DOHH2 (cell line): ENCODE measurements at regions not wholly inside any gene's neighbourhood (a gene's known extent, or its start where the extent isn't known, plus 50 kb on each side); places are given as distances from the start of the nearest gene placed in this dataset.

Source experiments
- H3F3A ChIP-seq: fragments of 200-600 bp; sonication (generic), shearing (Covaris generic); 2 replicates; pipeline ENCODE4 v1.6.0; 2016; ENCODE audit warnings: antibody characterized with exemption, mild to moderate bottlenecking; ENCODE audit not compliant: control insufficient read depth, insufficient read depth
- H3K27ac ChIP-seq: fragments of 200-600 bp; sonication (generic); 2 replicates; pipeline ENCODE4 v1.5.1; 2014; ENCODE audit warnings: low read depth, mild to moderate bottlenecking, low read length, moderate library complexity
- H3K27me3 ChIP-seq: fragments of 200-600 bp; sonication (generic); 2 replicates; pipeline ENCODE4 v1.6.1; 2014; ENCODE audit warnings: mild to moderate bottlenecking, low read length, mixed read lengths; ENCODE audit not compliant: control insufficient read depth
- H3K36me3 ChIP-seq: fragments of 200-600 bp; sonication (generic); 2 replicates; pipeline ENCODE4 v1.6.1; 2014; ENCODE audit warnings: mild to moderate bottlenecking, low read length, moderate library complexity, mixed read lengths; ENCODE audit not compliant: control insufficient read depth
- H3K4me1 ChIP-seq: fragments of 200-600 bp; sonication (generic); 2 replicates; pipeline ENCODE4 v1.6.1; 2014; ENCODE audit warnings: mild to moderate bottlenecking, low read length, mixed read lengths; ENCODE audit not compliant: control insufficient read depth
- H3K4me2 ChIP-seq: fragments of 200-600 bp; sonication (generic); 2 replicates; pipeline ENCODE4 v1.6.0; 2014; ENCODE audit warnings: mild to moderate bottlenecking, low read length, moderate library complexity
- H3K4me3 ChIP-seq: fragments of 200-600 bp; sonication (generic); 2 replicates; pipeline ENCODE4 v1.5.1; 2014; ENCODE audit warnings: mild to moderate bottlenecking, low read length, mixed read lengths
- H3K79me2 ChIP-seq: fragments of 200-600 bp; sonication (generic); 2 replicates; pipeline ENCODE4 v1.6.1; 2014; ENCODE audit warnings: mild to moderate bottlenecking, low read length, mixed read lengths; ENCODE audit not compliant: control insufficient read depth
- H3K9me2 ChIP-seq: fragments of 200-600 bp; sonication (generic); replicated peaks from 2 replicates; pipeline ENCODE4 v1.6.1; 2014; ENCODE audit warnings: mild to moderate bottlenecking, low read length, mixed read lengths; ENCODE audit not compliant: control insufficient read depth
- H3K9me3 ChIP-seq: fragments of 200-600 bp; sonication (generic); 2 replicates; pipeline ENCODE4 v1.6.1; 2014; ENCODE audit warnings: antibody characterized with exemption, low read length, mixed read lengths; ENCODE audit not compliant: control insufficient read depth, insufficient read depth
- H4K20me1 ChIP-seq: fragments of 200-600 bp; sonication (generic); 2 replicates; pipeline ENCODE4 v1.6.0; 2014; ENCODE audit warnings: low read depth, mild to moderate bottlenecking, antibody characterized with exemption, low read length, moderate library complexity; ENCODE audit not compliant: control insufficient read depth, insufficient read depth
- EZH2phosphoT487 ChIP-seq: fragments of 200-600 bp; sonication (generic); IDR thresholded peaks from 2 replicates; pipeline ENCODE4 v1.6.1; 2017; ENCODE audit warnings: borderline replicate concordance, mild to moderate bottlenecking, antibody characterized with exemption, low read length, moderate library complexity, mixed read lengths
- TF ChIP-seq, protein P1 (sequence below): fragments of 200-600 bp; sonication (generic); IDR thresholded peaks from one replicate; pipeline ENCODE4 v1.5.1; 2014; ENCODE audit warnings: antibody characterized with exemption, mild to moderate bottlenecking, low read depth, low read length; ENCODE audit not compliant: poor library complexity, severe bottlenecking

- H3F3A ChIP-seq = no peaks in the 10 kb centered on the region
- H3K36me3 ChIP-seq = no peaks in the 10 kb centered on the region
- no peak overlapping the region for H3K4me3 ChIP-seq
- H4K20me1 ChIP-seq = no peaks in the 10 kb centered on the region
- H3K9me2 ChIP-seq = no peaks in the 10 kb centered on the region
- H3K4me1 ChIP-seq = peaks cover 19% of the 10 kb centered on the region
- no peaks in the 10 kb centered on the region for H3K79me2 ChIP-seq
- H3K27me3 ChIP-seq = no peaks in the 10 kb centered on the region
- H3K4me2 ChIP-seq = no peak overlapping the region
- no peak overlapping the region for H3K27ac ChIP-seq
- no peaks in the 10 kb centered on the region for H3K9me3 ChIP-seq
- no peak for TF ChIP-seq EZH2phosphoT487
- TF ChIP-seq, protein P1, sequence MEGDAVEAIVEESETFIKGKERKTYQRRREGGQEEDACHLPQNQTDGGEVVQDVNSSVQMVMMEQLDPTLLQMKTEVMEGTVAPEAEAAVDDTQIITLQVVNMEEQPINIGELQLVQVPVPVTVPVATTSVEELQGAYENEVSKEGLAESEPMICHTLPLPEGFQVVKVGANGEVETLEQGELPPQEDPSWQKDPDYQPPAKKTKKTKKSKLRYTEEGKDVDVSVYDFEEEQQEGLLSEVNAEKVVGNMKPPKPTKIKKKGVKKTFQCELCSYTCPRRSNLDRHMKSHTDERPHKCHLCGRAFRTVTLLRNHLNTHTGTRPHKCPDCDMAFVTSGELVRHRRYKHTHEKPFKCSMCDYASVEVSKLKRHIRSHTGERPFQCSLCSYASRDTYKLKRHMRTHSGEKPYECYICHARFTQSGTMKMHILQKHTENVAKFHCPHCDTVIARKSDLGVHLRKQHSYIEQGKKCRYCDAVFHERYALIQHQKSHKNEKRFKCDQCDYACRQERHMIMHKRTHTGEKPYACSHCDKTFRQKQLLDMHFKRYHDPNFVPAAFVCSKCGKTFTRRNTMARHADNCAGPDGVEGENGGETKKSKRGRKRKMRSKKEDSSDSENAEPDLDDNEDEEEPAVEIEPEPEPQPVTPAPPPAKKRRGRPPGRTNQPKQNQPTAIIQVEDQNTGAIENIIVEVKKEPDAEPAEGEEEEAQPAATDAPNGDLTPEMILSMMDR = no peak
Observed at GRCh38 chr13:46994492-46994891, 97.6 kb upstream of the HTR2A start.

- peaks cover 19% of the 10 kb centered on the region for H3K4me1 ChIP-seq
- no peaks in the 10 kb centered on the region for H3K36me3 ChIP-seq
- no peak overlapping the region for H3K4me3 ChIP-seq
- no peaks in the 10 kb centered on the region for H3K27me3 ChIP-seq
- no peaks in the 10 kb centered on the region for H3F3A ChIP-seq
- no peak for TF ChIP-seq EZH2phosphoT487
- TF ChIP-seq, protein P1 = peak; percentile 61
- H3K27ac ChIP-seq = no peak overlapping the region
- H4K20me1 ChIP-seq = no peaks in the 10 kb centered on the region
- H3K4me2 ChIP-seq = no peak overlapping the region
- H3K79me2 ChIP-seq = no peaks in the 10 kb centered on the region
- H3K9me2 ChIP-seq = no peaks in the 10 kb centered on the region
- no peaks in the 10 kb centered on the region for H3K9me3 ChIP-seq
Observed at GRCh38 chr13:46992383-46992952, 95.6 kb upstream of the HTR2A start.

DNA sequence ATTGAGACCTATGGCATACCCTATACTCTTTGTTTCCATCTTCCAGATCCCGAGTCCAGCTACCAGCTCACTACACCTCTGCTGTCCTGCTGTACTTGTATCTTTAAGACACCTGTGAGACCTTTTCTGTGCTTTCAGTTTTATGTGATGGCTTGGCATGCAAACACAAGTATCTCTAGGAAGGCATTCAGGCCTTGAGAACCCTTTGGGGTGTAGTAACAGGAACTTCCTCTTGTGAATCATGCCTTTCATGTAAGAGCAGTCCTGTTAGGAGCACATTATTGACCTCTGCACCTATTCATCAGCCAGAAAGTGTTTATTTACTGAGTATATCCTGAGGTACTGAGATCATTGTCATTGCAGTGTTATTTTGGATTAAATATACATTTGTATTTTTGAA is 87.0 kb upstream of the HTR2A start:
- peaks cover 48% of the 10 kb centered on the region for H3K4me1 ChIP-seq
- peaks cover 10% of the 10 kb centered on the region for H3F3A ChIP-seq
- no peaks in the 10 kb centered on the region for H3K36me3 ChIP-seq
- no peaks in the 10 kb centered on the region for H3K27me3 ChIP-seq
- H3K9me3 ChIP-seq = no peaks in the 10 kb centered on the region
- peak overlapping the region; percentile 64 for H3K4me2 ChIP-seq
- H3K27ac ChIP-seq = peak overlapping the region; percentile 78
- no peak for TF ChIP-seq EZH2phosphoT487
- TF ChIP-seq, protein P1 = no peak
- H3K9me2 ChIP-seq = no peaks in the 10 kb centered on the region
- no peaks in the 10 kb centered on the region for H3K79me2 ChIP-seq
- peak overlapping the region; percentile 63 for H3K4me3 ChIP-seq
- H4K20me1 ChIP-seq = no peaks in the 10 kb centered on the region
